AG04449 (cell line): ENCODE measurements at regions not wholly inside any gene's neighbourhood (a gene's known extent, or its start where the extent isn't known, plus 50 kb on each side); places are given as distances from the start of the nearest gene placed in this dataset.

Source experiments
- CTCF ChIA-PET: fragments of 350-600 bp; formaldehyde crosslinking; extraction: SDS; loops from one replicate; lab custom pipeline; 2021; ENCODE audit warnings: antibody characterized with exemption; lab: Yijun Ruan, JAX
- POLR2A ChIA-PET: fragments of 400-600, 350-600 bp; formaldehyde crosslinking; extraction: SDS; loops from one replicate; lab custom pipeline; 2020; ENCODE audit warnings: antibody characterized with exemption, inconsistent platforms; lab: Yijun Ruan, JAX
- DNase-seq: peaks from one replicate; pipeline ENCODE4 v3.0.0-alpha.2; 2010; ENCODE audit warnings: low read depth, low spot score
- H3K4me3 ChIP-seq: 2 replicates; pipeline ENCODE4 v1.5.1; 2011; ENCODE audit warnings: low read depth, mild to moderate bottlenecking, control low read depth, low read length
- TF ChIP-seq, protein P1 (sequence below): IDR thresholded peaks from one replicate; pipeline ENCODE4 v1.5.1; 2011; ENCODE audit warnings: mild to moderate bottlenecking, moderate library complexity, low read length, control low read depth, inconsistent platforms; ENCODE audit not compliant: insufficient read depth; ENCODE audit errors: missing control alignments

DNA sequence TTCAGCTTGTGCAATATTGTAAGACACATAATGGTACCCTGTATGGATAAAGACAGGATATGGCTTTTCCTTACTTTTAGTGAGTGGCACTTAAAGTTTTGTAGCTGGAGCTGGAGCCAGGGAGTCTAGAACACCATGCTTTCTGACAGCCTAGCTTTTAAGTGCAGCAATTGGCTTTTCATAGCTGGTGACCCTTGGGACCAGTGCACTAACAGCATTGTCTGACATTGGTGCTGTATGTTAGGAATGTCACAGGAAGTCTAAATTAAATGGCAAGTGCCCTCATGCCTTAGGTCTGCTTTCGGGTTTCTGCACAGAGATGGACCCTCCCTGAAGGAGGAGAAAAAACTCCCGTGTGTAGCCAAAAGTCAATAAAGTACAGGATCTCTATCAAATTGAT is 628.2 kb downstream of the NR2F2 start:
- no peak for DNase-seq
- TF ChIP-seq, protein P1, sequence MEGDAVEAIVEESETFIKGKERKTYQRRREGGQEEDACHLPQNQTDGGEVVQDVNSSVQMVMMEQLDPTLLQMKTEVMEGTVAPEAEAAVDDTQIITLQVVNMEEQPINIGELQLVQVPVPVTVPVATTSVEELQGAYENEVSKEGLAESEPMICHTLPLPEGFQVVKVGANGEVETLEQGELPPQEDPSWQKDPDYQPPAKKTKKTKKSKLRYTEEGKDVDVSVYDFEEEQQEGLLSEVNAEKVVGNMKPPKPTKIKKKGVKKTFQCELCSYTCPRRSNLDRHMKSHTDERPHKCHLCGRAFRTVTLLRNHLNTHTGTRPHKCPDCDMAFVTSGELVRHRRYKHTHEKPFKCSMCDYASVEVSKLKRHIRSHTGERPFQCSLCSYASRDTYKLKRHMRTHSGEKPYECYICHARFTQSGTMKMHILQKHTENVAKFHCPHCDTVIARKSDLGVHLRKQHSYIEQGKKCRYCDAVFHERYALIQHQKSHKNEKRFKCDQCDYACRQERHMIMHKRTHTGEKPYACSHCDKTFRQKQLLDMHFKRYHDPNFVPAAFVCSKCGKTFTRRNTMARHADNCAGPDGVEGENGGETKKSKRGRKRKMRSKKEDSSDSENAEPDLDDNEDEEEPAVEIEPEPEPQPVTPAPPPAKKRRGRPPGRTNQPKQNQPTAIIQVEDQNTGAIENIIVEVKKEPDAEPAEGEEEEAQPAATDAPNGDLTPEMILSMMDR = no peak
- H3K4me3 ChIP-seq = no peak overlapping the region
- POLR2A ChIA-PET = no interaction called here
- CTCF ChIA-PET = no interaction called here

- ChIA-PET POLR2A (no interaction called here), CTCF (no interaction called here)
- TF ChIP-seq, protein P1 = no peak
Measured at GRCh38 chr15:96959501-96959900, 629.0 kb downstream of the NR2F2 start.

GRCh38 chr15:96960711-96961480 is 630.4 kb downstream of the NR2F2 start:
- no peak overlapping the region for H3K4me3 ChIP-seq
- CTCF ChIA-PET = no interaction called here
- TF ChIP-seq, protein P1 = no peak
- POLR2A ChIA-PET = no interaction called here
- DNase-seq = no peak

More at GRCh38 chr15:96959501-96959900, 629.0 kb downstream of the NR2F2 start:
- DNase-seq = no peak
- no peak overlapping the region for H3K4me3 ChIP-seq

GRCh38 chr15:96966554-96966953 is 636.1 kb downstream of the NR2F2 start:
- H3K4me3 ChIP-seq = no peak overlapping the region
- POLR2A ChIA-PET = no interaction called here
- DNase-seq = no peak
- TF ChIP-seq, protein P1 = no peak
- CTCF ChIA-PET = no interaction called here

GRCh38 chr15:96969732-96970710 is 639.5 kb downstream of the NR2F2 start:
- H3K4me3 ChIP-seq = no peak overlapping the region
- TF ChIP-seq, protein P1 = no peak
- no peak for DNase-seq
- ChIA-PET CTCF (no interaction called here), POLR2A (no interaction called here)

DNA sequence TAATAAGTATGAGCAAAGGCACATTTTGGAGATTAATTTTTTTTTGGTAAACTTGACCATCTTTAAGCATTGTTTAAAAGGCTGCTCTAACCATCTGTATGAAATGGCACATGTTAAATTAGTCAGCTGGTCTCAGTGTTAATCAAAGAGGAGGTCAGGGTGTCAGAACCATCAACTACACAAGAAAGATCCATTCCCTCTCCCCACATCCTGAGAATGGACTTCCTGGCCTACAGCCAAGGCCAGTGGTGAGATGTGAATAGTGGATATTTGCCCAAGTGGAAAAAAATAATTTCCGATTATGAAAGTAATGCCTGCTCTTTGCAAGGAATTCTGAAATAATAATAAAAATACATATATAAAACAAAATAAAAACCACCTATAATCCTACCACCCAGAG is 641.7 kb downstream of the NR2F2 start:
- CTCF ChIA-PET = no interaction called here
- POLR2A ChIA-PET = no interaction called here
- DNase-seq = no peak
- H3K4me3 ChIP-seq = no peak overlapping the region
- TF ChIP-seq, protein P1 = no peak
